H9 (cell line): ENCODE measurements at regions not wholly inside any gene's neighbourhood (a gene's known extent, or its start where the extent isn't known, plus 50 kb on each side); places are given as distances from the start of the nearest gene placed in this dataset.

Experiments used
- DNase-seq: peaks from one replicate; pipeline ENCODE4 v3.0.0-alpha.2; 2017
- H2AFZ ChIP-seq: one replicate; pipeline ENCODE4 v1.6.1; 2013; ENCODE audit warnings: mild to moderate bottlenecking, low read length, control low read depth, moderate library complexity
- H2AK5ac ChIP-seq: 2 replicates; pipeline ENCODE4 v1.6.1; 2013; ENCODE audit warnings: low read length, control low read depth, mixed read lengths; ENCODE audit not compliant: insufficient read length
- H2BK120ac ChIP-seq: one replicate; pipeline ENCODE4 v1.6.1; 2013; ENCODE audit warnings: low read depth, mild to moderate bottlenecking, low read length, control low read depth, inconsistent platforms; ENCODE audit not compliant: poor library complexity, severe bottlenecking
- H2BK12ac ChIP-seq: 2 replicates; pipeline ENCODE4 v1.6.1; 2013; ENCODE audit warnings: low read length, control low read depth, mixed read lengths, low read depth; ENCODE audit not compliant: insufficient read length
- H2BK15ac ChIP-seq: 2 replicates; pipeline ENCODE4 v1.6.1; 2013; ENCODE audit warnings: low read depth, low read length, control low read depth
- H2BK20ac ChIP-seq: one replicate; pipeline ENCODE4 v1.6.1; 2013; ENCODE audit warnings: low read depth, mild to moderate bottlenecking, low read length, control low read depth, inconsistent platforms; ENCODE audit not compliant: poor library complexity, severe bottlenecking
- H2BK5ac ChIP-seq: 2 replicates; pipeline ENCODE4 v1.6.1; 2013; ENCODE audit warnings: low read length, control low read depth, mixed read lengths; ENCODE audit not compliant: insufficient read length
- H3K14ac ChIP-seq: 2 replicates; pipeline ENCODE4 v1.6.1; 2013; ENCODE audit warnings: low read length, control low read depth; ENCODE audit not compliant: insufficient read depth
- H3K18ac ChIP-seq: 2 replicates; pipeline ENCODE4 v1.6.1; 2013; ENCODE audit warnings: low read depth, mild to moderate bottlenecking, mixed read lengths, low read length, control low read depth; ENCODE audit not compliant: insufficient read length
- H3K23ac ChIP-seq: 2 replicates; pipeline ENCODE4 v1.6.1; 2013; ENCODE audit warnings: low read length, control low read depth, mixed read lengths, low read depth; ENCODE audit not compliant: insufficient read length
- H3K23me2 ChIP-seq: 2 replicates; pipeline ENCODE4 v1.6.1; 2013; ENCODE audit warnings: low read depth, mild to moderate bottlenecking, mixed read lengths, low read length, control low read depth; ENCODE audit not compliant: insufficient read length, poor library complexity, severe bottlenecking
- H3K27ac ChIP-seq: 2 replicates; pipeline ENCODE4 v1.5.1; 2013; ENCODE audit warnings: low read length, control low read depth, mixed read lengths, low read depth; ENCODE audit not compliant: insufficient read length
- H3K27me3 ChIP-seq: 2 replicates; pipeline ENCODE4 v1.6.1; 2013; ENCODE audit warnings: low read length, control low read depth, inconsistent platforms; ENCODE audit not compliant: insufficient read depth
- H3K4ac ChIP-seq: 2 replicates; pipeline ENCODE4 v1.6.1; 2013; ENCODE audit warnings: low read depth, mild to moderate bottlenecking, control low read depth, inconsistent platforms, low read length, moderate library complexity
- H3K4me1 ChIP-seq: 2 replicates; pipeline ENCODE4 v1.6.1; 2013; ENCODE audit warnings: low read length, control low read depth, inconsistent platforms; ENCODE audit not compliant: insufficient read depth
- H3K4me2 ChIP-seq: 2 replicates; pipeline ENCODE4 v1.6.1; 2013; ENCODE audit warnings: low read length, control low read depth, mixed read lengths; ENCODE audit not compliant: insufficient read length, insufficient read depth
- H3K56ac ChIP-seq: 2 replicates; pipeline ENCODE4 v1.6.1; 2013; ENCODE audit warnings: low read depth, mild to moderate bottlenecking, mixed read lengths, low read length, control low read depth; ENCODE audit not compliant: insufficient read length
- H3K79me1 ChIP-seq: 2 replicates; pipeline ENCODE4 v1.6.1; 2013; ENCODE audit warnings: low read depth, mild to moderate bottlenecking, moderate library complexity, low read length, control low read depth, inconsistent platforms; ENCODE audit not compliant: insufficient read depth, poor library complexity, severe bottlenecking
- H3K79me2 ChIP-seq: 2 replicates; pipeline ENCODE4 v1.6.1; 2013; ENCODE audit warnings: low read length, control low read depth, inconsistent platforms; ENCODE audit not compliant: insufficient read depth
- H3K9ac ChIP-seq: 2 replicates; pipeline ENCODE4 v1.6.1; 2013; ENCODE audit warnings: low read length, control low read depth, mixed read lengths; ENCODE audit not compliant: insufficient read length; ENCODE audit errors: extremely low read depth
- H3K9me3 ChIP-seq: one replicate; pipeline ENCODE4 v1.6.1; 2013; ENCODE audit warnings: low read depth, low read length, inconsistent platforms; ENCODE audit not compliant: control insufficient read depth
- H3T11ph ChIP-seq: one replicate; pipeline ENCODE4 v1.6.1; 2013; ENCODE audit warnings: mild to moderate bottlenecking, low read length, control low read depth, inconsistent platforms
- H4K20me1 ChIP-seq: one replicate; pipeline ENCODE4 v1.6.1; 2013; ENCODE audit not compliant: control insufficient read depth, insufficient read length, insufficient read depth
- H4K5ac ChIP-seq: 2 replicates; pipeline ENCODE4 v1.6.1; 2013; ENCODE audit warnings: low read depth, mild to moderate bottlenecking, mixed read lengths, low read length, control low read depth; ENCODE audit not compliant: insufficient read length
- H4K8ac ChIP-seq: replicated peaks from 2 replicates; pipeline ENCODE4 v1.6.1; 2013; ENCODE audit warnings: low read length, control low read depth, mixed read lengths, low read depth; ENCODE audit not compliant: insufficient read length
- H4K91ac ChIP-seq: 2 replicates; pipeline ENCODE4 v1.6.1; 2013; ENCODE audit warnings: low read depth, mild to moderate bottlenecking, moderate library complexity, mixed read lengths, low read length, control low read depth; ENCODE audit not compliant: insufficient read length
- H3K27ac Mint-ChIP-seq, 3 experiments: 2 replicates in 2 of 3; 3 replicates in 1 of 3; pipeline ENCODE4 v1.8.0; 2020 to 2021; ENCODE audit warnings: mixed read lengths in 3 of 3, mild to moderate bottlenecking in 1 of 3, moderate library complexity in 1 of 3
- H3K27me3 Mint-ChIP-seq: 2 replicates; pipeline ENCODE4 v1.8.0; 2021; ENCODE audit warnings: low read depth, mild to moderate bottlenecking, moderate library complexity, mixed read lengths
- H3K36me3 Mint-ChIP-seq, 3 experiments: 2 replicates in 2 of 3; 3 replicates in 1 of 3; pipeline ENCODE4 v1.8.0; 2020 to 2021; ENCODE audit warnings: low read depth in 3 of 3, mixed read lengths in 3 of 3; ENCODE audit not compliant: insufficient read depth in 1 of 3
- H3K4me1 Mint-ChIP-seq, 2 experiments: 2 replicates each; pipeline ENCODE4 v1.8.0; 2020; ENCODE audit warnings: mixed read lengths in 2 of 2
- H3K4me3 Mint-ChIP-seq, 2 experiments: 2 replicates in 1 of 2; 3 replicates in 1 of 2; pipeline ENCODE4 v1.8.0; 2020 to 2021; ENCODE audit warnings: mild to moderate bottlenecking in 2 of 2, mixed read lengths in 2 of 2, moderate library complexity in 1 of 2
- H3K9me3 Mint-ChIP-seq, 2 experiments: 2 replicates in 1 of 2; 3 replicates in 1 of 2; pipeline ENCODE4 v1.8.0; 2020; ENCODE audit warnings: mild to moderate bottlenecking in 2 of 2, mixed read lengths in 2 of 2, moderate library complexity in 1 of 2
- WGBS: extraction: QIAGEN DNeasy Blood & Tissue Kit; methylation state at CpG from one replicate; pipeline ENCODE4 v1.1.7; 2013; ENCODE audit warnings: missing lambda C conversion rate, low lambda C conversion rate, mixed read lengths; ENCODE audit not compliant: insufficient read length; ENCODE audit errors: extremely low coverage; 5-methylcytosine and 5-hydroxymethylcytosine counted together
- TF ChIP-seq, protein P1 (sequence below): fragments of 200-600 bp; sonication (generic); conservative IDR thresholded peaks from 3 replicates; pipeline ENCODE4 v1.8.0; 2021; ENCODE audit warnings: antibody characterized with exemption, mild to moderate bottlenecking

DNA sequence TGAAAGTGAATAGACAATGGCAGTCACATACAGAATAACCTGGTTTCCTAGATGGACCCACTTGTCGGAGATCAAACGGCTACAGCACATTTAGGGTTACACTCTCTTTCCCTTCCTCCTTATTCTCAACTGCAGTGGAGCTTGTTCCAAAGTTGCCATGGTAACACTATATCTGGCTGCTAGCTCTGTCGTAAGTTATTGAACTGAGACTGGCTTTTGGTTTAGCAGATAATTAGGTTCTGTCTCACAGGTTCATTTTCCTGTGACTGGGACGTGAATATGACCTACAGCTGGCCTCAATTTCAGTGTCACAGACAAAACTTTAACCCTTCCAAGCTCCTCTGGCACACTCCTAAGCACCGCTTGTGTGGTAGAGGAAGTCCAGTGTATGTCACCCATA is 875.8 kb downstream of the USP25 start:
- Mint-ChIP-seq H3K27ac (no peak overlapping the region), H3K4me3 (no peak overlapping the region), H3K9me3 (no peaks in the 10 kb centered on the region), H3K4me1 (no peaks in the 10 kb centered on the region; a peak in 1 of 4 replicates), H3K36me3 (no peaks in the 10 kb centered on the region), H3K27me3 (no peaks in the 10 kb centered on the region)
- Histone ChIP-seq H2BK120ac (no peak overlapping the region), H2BK5ac (no peak overlapping the region), H2BK12ac (no peak overlapping the region), H3K56ac (no peak overlapping the region), H4K91ac (no peak overlapping the region), H2AK5ac (no peak overlapping the region), H3K4me2 (no peak overlapping the region), H3K4ac (no peak overlapping the region), H3K18ac (no peak overlapping the region), H3K9ac (no peak overlapping the region), H4K8ac (no peak overlapping the region), H3K23ac (no peak overlapping the region), H2AFZ (no peak overlapping the region), H3T11ph (no peak overlapping the region), H3K79me2 (no peaks in the 10 kb centered on the region), H3K79me1 (no peaks in the 10 kb centered on the region), H3K4me1 (no peaks in the 10 kb centered on the region), H3K23me2 (no peaks in the 10 kb centered on the region), H2BK15ac (no peak overlapping the region), H3K9me3 (no peaks in the 10 kb centered on the region), H3K14ac (no peak overlapping the region), H3K27ac (no peak overlapping the region), H4K20me1 (no peaks in the 10 kb centered on the region), H3K27me3 (no peaks in the 10 kb centered on the region), H4K5ac (no peak overlapping the region), H2BK20ac (no peak overlapping the region)
- WGBS: no CpG with 5 or more reads among the region's 5 CpGs
- TF ChIP-seq, protein P1, sequence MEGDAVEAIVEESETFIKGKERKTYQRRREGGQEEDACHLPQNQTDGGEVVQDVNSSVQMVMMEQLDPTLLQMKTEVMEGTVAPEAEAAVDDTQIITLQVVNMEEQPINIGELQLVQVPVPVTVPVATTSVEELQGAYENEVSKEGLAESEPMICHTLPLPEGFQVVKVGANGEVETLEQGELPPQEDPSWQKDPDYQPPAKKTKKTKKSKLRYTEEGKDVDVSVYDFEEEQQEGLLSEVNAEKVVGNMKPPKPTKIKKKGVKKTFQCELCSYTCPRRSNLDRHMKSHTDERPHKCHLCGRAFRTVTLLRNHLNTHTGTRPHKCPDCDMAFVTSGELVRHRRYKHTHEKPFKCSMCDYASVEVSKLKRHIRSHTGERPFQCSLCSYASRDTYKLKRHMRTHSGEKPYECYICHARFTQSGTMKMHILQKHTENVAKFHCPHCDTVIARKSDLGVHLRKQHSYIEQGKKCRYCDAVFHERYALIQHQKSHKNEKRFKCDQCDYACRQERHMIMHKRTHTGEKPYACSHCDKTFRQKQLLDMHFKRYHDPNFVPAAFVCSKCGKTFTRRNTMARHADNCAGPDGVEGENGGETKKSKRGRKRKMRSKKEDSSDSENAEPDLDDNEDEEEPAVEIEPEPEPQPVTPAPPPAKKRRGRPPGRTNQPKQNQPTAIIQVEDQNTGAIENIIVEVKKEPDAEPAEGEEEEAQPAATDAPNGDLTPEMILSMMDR: no peak
- DNase-seq: no peak
